CD4-positive, alpha-beta T cell (primary cell): ENCODE measurements at regions not wholly inside any gene's neighbourhood (a gene's known extent, or its start where the extent isn't known, plus 50 kb on each side); places are given as distances from the start of the nearest gene placed in this dataset.

Experiments used
- ATAC-seq: fragments of 200-7000 bp; cut with Tn5 transposase; one replicate; pipeline ENCODE4 v1.10.0; 2022; ENCODE audit warnings: mild to moderate bottlenecking; ENCODE audit not compliant: poor library complexity
- CTCF ChIA-PET: fragments of 350-600 bp; sonication (Branson Sonifier 250); formaldehyde crosslinking; loops from one replicate; lab custom pipeline; 2021; ENCODE audit warnings: antibody characterized with exemption, inconsistent platforms; lab: Charles Lee
- POLR2A ChIA-PET: fragments of 350-600 bp; sonication (Branson Sonifier 250); formaldehyde crosslinking; loops from one replicate; lab custom pipeline; 2021; ENCODE audit warnings: antibody characterized with exemption, inconsistent platforms; lab: Charles Lee
- DNase-seq, 14 experiments: peaks; one replicate each; pipeline ENCODE4 v3.0.0-alpha.2; 2013 to 2020; ENCODE audit warnings: mixed read lengths in 2 of 14
- H3K27ac ChIP-seq, 2 donors: one replicate each; pipeline versions ENCODE4 v1.5.1 to v1.7.0; 2013; ENCODE audit warnings: low read length in 2 of 2, low read depth in 1 of 2, mild to moderate bottlenecking in 1 of 2
- H3K27me3 ChIP-seq, 2 experiments: 1 replicate in 1 of 2; 2 replicates in 1 of 2; pipeline versions ENCODE4 v1.6.1 to v1.7.0; 2013; ENCODE audit warnings: low read length in 2 of 2, control low read depth in 1 of 2, mild to moderate bottlenecking in 1 of 2, moderate library complexity in 1 of 2; ENCODE audit not compliant: insufficient read depth in 2 of 2, control insufficient read depth in 1 of 2
- H3K36me3 ChIP-seq: one replicate; pipeline ENCODE4 v1.6.1; 2013; ENCODE audit warnings: low read length, control low read depth; ENCODE audit not compliant: insufficient read depth
- H3K4me1 ChIP-seq: one replicate; pipeline ENCODE4 v1.6.1; 2013; ENCODE audit warnings: low read length, control low read depth; ENCODE audit not compliant: insufficient read depth
- H3K4me3 ChIP-seq: one replicate; pipeline ENCODE4 v1.5.1; 2013; ENCODE audit warnings: mild to moderate bottlenecking, low read length, moderate library complexity
- H3K9me3 ChIP-seq, 2 experiments: 1 replicate in 1 of 2; 2 replicates in 1 of 2; pipeline versions ENCODE4 v1.6.1 to v1.7.0; 2013; ENCODE audit warnings: low read length in 2 of 2, mild to moderate bottlenecking in 2 of 2, control low read depth in 1 of 2, moderate library complexity in 1 of 2; ENCODE audit not compliant: control insufficient read depth in 1 of 2, insufficient read depth in 1 of 2
- H3K27ac Mint-ChIP-seq: one replicate; pipeline ENCODE4 v1.8.0; 2020; ENCODE audit warnings: mixed read lengths
- H3K27me3 Mint-ChIP-seq: one replicate; pipeline ENCODE4 v1.8.0; 2021; ENCODE audit warnings: mixed read lengths
- H3K36me3 Mint-ChIP-seq: one replicate; pipeline ENCODE4 v1.8.0; 2021; ENCODE audit warnings: low read depth, mixed read lengths
- H3K4me1 Mint-ChIP-seq: one replicate; pipeline ENCODE4 v1.8.0; 2021; ENCODE audit warnings: low read depth, mixed read lengths
- H3K4me3 Mint-ChIP-seq: one replicate; pipeline ENCODE4 v1.8.0; 2020; ENCODE audit warnings: mild to moderate bottlenecking, mixed read lengths
- H3K9me3 Mint-ChIP-seq: one replicate; pipeline ENCODE4 v1.8.0; 2020; ENCODE audit warnings: mixed read lengths
- CTCF ChIP-seq: fragments of 200-600 bp; IDR thresholded peaks from one replicate; pipeline ENCODE4 v1.8.0; 2022; ENCODE audit warnings: antibody characterized with exemption, mild to moderate bottlenecking
- intact Hi-C, 2 experiments: fragments of 100-400 bp; cut with DNase I in 1 of 2; cut with micrococcal nuclease in 1 of 2; formaldehyde crosslinking; loops; one replicate each; pipeline versions ENCODE4 v1.15.1 to v1.9.0; 2023 to 2025; cut with DNase I, micrococcal nuclease

GRCh38 chr14:30257946-30258661, 300.9 kb upstream of the G2E3 start:
- intact Hi-C loops: no loop called here
- no peaks in the 10 kb centered on the region for H3K27me3 Mint-ChIP-seq
- ChIA-PET POLR2A (no interaction called here), CTCF (no interaction called here)
- DNase-seq: no peak
- no peaks in the 10 kb centered on the region for H3K4me1 Mint-ChIP-seq
- no peak for TF ChIP-seq CTCF
- H3K36me3 Mint-ChIP-seq: no peaks in the 10 kb centered on the region
- no peaks in the 10 kb centered on the region for H3K27me3 ChIP-seq
- H3K9me3 ChIP-seq: no peaks in the 10 kb centered on the region
- H3K9me3 Mint-ChIP-seq: no peaks in the 10 kb centered on the region
- no peaks in the 10 kb centered on the region for H3K4me1 ChIP-seq
- no peak overlapping the region for H3K27ac Mint-ChIP-seq
- H3K27ac ChIP-seq: no peak overlapping the region
- no peak overlapping the region for H3K4me3 ChIP-seq
- no peak overlapping the region for H3K4me3 Mint-ChIP-seq
- ATAC-seq: no peak
- H3K36me3 ChIP-seq: no peaks in the 10 kb centered on the region

DNA sequence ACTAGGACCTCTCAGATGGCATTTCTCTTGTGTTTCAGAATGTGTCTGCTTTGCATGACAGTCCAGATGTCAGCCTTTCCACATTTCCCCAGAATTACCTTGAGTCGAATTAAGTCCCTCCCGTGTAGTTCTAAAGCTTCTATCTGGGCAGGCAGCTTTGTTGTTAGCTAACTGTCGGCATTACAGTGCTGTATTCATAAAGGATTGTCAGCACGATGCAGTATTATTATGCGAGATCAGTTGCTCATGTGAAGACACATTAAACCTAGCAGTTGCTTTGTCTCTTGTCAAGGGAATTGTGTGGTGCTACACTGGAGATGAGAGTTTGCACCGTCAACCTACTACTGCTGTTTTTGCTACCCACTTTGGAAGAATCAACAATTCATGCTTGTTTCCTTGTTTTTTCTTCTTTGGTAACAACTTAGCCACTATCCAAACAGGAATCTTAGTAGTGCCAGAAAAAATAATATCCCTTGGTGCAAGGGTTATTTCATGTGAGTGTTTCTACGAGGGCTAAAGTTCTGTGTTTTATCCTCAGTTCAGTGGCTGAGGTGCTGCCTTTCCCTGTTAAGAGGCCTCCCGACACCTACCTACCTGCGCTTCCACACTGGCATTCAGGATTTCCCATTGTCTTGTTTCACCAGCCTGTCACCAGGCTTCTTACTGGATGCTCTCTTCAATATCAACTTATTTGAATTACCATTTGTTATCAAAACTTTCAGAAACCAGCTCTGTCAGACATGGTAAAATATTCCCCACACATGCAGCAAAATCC, 297.9 kb upstream of the G2E3 start:
- no peaks in the 10 kb centered on the region for H3K27me3 Mint-ChIP-seq
- TF ChIP-seq CTCF: no peak
- no peaks in the 10 kb centered on the region for H3K36me3 Mint-ChIP-seq
- ATAC-seq (no peak), DNase-seq (no peak)
- no peaks in the 10 kb centered on the region for H3K4me1 ChIP-seq
- no peak overlapping the region for H3K4me3 ChIP-seq
- H3K36me3 ChIP-seq: no peaks in the 10 kb centered on the region
- POLR2A ChIA-PET: no interaction called here
- no peaks in the 10 kb centered on the region for H3K9me3 Mint-ChIP-seq
- H3K4me1 Mint-ChIP-seq: no peaks in the 10 kb centered on the region
- H3K4me3 Mint-ChIP-seq: no peak overlapping the region
- H3K27ac Mint-ChIP-seq: no peak overlapping the region
- CTCF ChIA-PET: interaction anchor here (1.4 kb wide), 1 partner anchor 10 kb away, joined by 4 read pairs; no protein-coding TSS in a partner anchor
- H3K9me3 ChIP-seq: no peaks in the 10 kb centered on the region
- H3K27me3 ChIP-seq: no peaks in the 10 kb centered on the region
- no peak overlapping the region for H3K27ac ChIP-seq
- intact Hi-C loops: no loop called here

DNA sequence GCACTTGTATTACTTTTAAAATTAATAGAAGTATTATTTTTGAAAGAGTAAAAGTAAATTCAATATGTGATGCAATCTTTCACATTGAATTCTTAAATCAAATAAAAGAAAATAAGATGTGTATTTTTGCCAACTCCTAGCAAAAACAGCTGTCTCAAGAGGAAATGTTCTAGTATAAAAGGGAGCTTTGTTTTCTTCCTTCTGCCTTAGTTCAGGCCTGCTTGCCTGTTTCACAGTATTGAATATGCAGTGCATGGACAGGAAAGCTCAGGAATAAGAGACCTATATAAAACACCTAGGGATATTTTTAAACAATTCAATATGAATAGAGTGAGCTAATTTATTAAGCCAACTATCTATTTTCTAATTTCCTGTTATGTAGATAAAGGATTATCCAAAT, 294.8 kb upstream of the G2E3 start:
- TF ChIP-seq CTCF: no peak
- H3K4me1 ChIP-seq: no peaks in the 10 kb centered on the region
- CTCF ChIA-PET: no interaction called here
- Mint-ChIP-seq H3K4me1 (no peaks in the 10 kb centered on the region), H3K27ac (no peak overlapping the region), H3K27me3 (no peaks in the 10 kb centered on the region), H3K9me3 (no peaks in the 10 kb centered on the region), H3K4me3 (no peak overlapping the region), H3K36me3 (no peaks in the 10 kb centered on the region)
- intact Hi-C loops: no loop called here
- DNase-seq (no peak), ATAC-seq (no peak)
- H3K4me3 ChIP-seq: no peak overlapping the region
- H3K27me3 ChIP-seq: no peaks in the 10 kb centered on the region
- POLR2A ChIA-PET: no interaction called here
- no peaks in the 10 kb centered on the region for H3K36me3 ChIP-seq
- H3K27ac ChIP-seq: no peak overlapping the region
- H3K9me3 ChIP-seq: no peaks in the 10 kb centered on the region
